RWPE2 (cell line): ENCODE measurements at regions not wholly inside any gene's neighbourhood (a gene's known extent, or its start where the extent isn't known, plus 50 kb on each side); places are given as distances from the start of the nearest gene placed in this dataset.
"Not testable (repeated sequence)": the region's sequence is repeated elsewhere in the genome, so short reads cannot be mapped to it uniquely, and the experiment has no call there.

Source experiments
- ATAC-seq: fragments of 200-7000 bp; cut with Tn5 transposase; 3 replicates; pipeline ENCODE4 v1.9.1; 2021; ENCODE audit warnings: low read depth
- DNase-seq: peaks from one replicate; pipeline ENCODE4 v3.0.0-alpha.2; 2020; ENCODE audit warnings: low spot score
- H3K27ac ChIP-seq: fragments of 450-650 bp; 2 replicates; pipeline ENCODE4 v1.5.1; 2017; ENCODE audit warnings: mild to moderate bottlenecking; ENCODE audit not compliant: poor library complexity, severe bottlenecking
- H3K27me3 ChIP-seq: fragments of 250-450 bp; sonication (Bioruptor Pico); 2 replicates; pipeline ENCODE4 v1.5.1; 2021; ENCODE audit warnings: mild to moderate bottlenecking, moderate library complexity; ENCODE audit not compliant: insufficient read depth, poor library complexity, severe bottlenecking
- H3K36me3 ChIP-seq: fragments of 250-450 bp; sonication (Bioruptor Pico); 2 replicates; pipeline ENCODE4 v1.5.1; 2020; ENCODE audit warnings: low read depth, mild to moderate bottlenecking, moderate library complexity
- H3K4me1 ChIP-seq: fragments of 250-450 bp; sonication (Bioruptor Pico); 2 replicates; pipeline ENCODE4 v1.5.1; 2021; ENCODE audit warnings: mild to moderate bottlenecking, moderate library complexity; ENCODE audit not compliant: insufficient read depth, poor library complexity, severe bottlenecking
- H3K4me3 ChIP-seq: fragments of 250-450 bp; sonication (Bioruptor Pico); 2 replicates; pipeline ENCODE4 v1.5.1; 2021; ENCODE audit warnings: mild to moderate bottlenecking, moderate library complexity; ENCODE audit not compliant: severe bottlenecking
- H3K9me3 ChIP-seq: fragments of 250-450 bp; sonication (Bioruptor Pico); 2 replicates; pipeline ENCODE4 v1.5.1; 2021; ENCODE audit warnings: mild to moderate bottlenecking, moderate library complexity; ENCODE audit not compliant: severe bottlenecking
- TF ChIP-seq, protein P1 (sequence below): fragments of 450-650 bp; IDR thresholded peaks from one replicate; pipeline ENCODE4 v1.5.1; 2017; ENCODE audit warnings: mild to moderate bottlenecking, moderate library complexity; ENCODE audit not compliant: poor library complexity, severe bottlenecking

DNA sequence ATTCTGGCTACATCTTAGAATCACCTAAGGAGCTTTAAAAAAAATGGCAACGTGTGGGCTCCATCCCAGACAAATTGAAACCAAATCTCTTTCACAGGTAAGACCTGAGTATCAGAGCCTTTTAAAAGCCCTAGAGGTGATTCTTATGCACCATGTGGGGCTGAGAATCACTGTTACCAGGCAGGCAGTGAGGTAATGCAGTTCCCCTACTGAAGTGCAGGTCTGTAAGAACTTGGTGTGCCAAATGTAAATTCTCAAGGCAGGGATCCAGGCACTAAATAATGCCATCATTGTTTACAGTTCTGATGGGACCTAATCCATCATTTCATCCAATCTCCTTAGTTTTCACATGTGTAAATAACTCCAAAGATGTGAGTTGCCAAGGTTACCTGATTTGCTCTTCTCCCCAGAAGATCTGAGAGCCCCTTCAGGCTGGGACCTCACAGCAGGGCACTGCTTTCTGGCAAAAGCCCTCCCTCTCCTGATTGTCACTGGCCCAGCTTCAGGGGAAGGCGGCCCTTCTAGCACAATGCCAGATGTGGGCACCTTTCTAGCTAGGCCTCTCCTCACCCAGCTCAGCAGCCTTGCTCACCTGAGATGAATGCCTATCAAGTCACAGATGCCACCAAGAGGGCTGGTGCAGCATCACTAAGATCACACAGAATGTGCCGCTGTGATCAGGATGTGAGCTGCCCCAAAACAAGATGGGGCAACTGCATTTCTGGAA lies 73.6 kb upstream of the RGPD5 start:
- no peak for ATAC-seq
- no peaks in the 10 kb centered on the region for H3K36me3 ChIP-seq
- TF ChIP-seq, protein P1, sequence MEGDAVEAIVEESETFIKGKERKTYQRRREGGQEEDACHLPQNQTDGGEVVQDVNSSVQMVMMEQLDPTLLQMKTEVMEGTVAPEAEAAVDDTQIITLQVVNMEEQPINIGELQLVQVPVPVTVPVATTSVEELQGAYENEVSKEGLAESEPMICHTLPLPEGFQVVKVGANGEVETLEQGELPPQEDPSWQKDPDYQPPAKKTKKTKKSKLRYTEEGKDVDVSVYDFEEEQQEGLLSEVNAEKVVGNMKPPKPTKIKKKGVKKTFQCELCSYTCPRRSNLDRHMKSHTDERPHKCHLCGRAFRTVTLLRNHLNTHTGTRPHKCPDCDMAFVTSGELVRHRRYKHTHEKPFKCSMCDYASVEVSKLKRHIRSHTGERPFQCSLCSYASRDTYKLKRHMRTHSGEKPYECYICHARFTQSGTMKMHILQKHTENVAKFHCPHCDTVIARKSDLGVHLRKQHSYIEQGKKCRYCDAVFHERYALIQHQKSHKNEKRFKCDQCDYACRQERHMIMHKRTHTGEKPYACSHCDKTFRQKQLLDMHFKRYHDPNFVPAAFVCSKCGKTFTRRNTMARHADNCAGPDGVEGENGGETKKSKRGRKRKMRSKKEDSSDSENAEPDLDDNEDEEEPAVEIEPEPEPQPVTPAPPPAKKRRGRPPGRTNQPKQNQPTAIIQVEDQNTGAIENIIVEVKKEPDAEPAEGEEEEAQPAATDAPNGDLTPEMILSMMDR = no peak
- H3K4me1 ChIP-seq = peaks cover 3% of the 10 kb centered on the region
- no peaks in the 10 kb centered on the region for H3K27me3 ChIP-seq
- DNase-seq = no peak
- H3K9me3 ChIP-seq = no peaks in the 10 kb centered on the region
- no peak overlapping the region for H3K27ac ChIP-seq
- no peak overlapping the region for H3K4me3 ChIP-seq

DNA sequence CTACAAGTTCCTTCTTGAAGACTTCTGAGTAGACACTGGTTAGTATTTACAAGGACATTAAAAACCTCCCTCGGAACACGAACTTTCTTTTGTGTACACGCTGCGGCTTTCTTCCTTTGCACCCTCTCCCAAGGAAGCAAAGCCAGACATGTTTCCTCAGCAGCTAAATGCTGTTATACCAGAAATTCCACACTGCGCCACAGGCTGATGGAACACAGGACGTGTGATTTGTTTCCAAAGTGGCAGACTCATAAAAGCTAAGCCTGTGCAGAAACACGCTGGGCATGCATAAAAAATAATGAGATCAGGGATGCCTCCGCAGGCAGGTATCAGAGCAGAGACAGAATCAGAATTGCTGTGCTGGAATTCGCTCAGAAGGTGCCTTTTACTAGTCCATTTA lies 73.0 kb upstream of the RGPD5 start:
- DNase-seq (no peak), ATAC-seq (no peak)
- H3K4me1 ChIP-seq = no peaks in the 10 kb centered on the region
- TF ChIP-seq, protein P1 = no peak
- H3K27ac ChIP-seq = no peak overlapping the region
- H3K27me3 ChIP-seq = no peaks in the 10 kb centered on the region
- H3K4me3 ChIP-seq = no peak overlapping the region
- no peaks in the 10 kb centered on the region for H3K36me3 ChIP-seq
- no peaks in the 10 kb centered on the region for H3K9me3 ChIP-seq

DNA sequence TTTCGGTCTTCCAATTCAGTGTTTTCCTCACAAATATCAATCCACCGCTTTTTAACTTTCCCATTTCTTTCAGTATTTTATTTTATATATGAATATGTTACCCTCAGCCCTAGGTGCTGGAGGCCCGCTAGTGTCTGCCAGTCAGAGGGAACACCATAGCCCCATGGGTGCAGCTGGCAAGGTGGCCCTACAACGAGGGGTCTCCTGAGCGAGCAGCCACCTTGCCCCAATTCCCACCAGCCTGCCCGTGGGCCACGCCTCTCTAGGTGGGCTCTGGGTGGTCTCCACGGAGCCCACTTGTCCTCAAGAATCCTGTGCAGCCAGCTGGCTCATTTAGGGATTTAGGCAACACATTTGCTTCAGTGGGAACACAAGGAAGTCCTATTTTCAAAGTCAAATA lies 72.5 kb upstream of the RGPD5 start:
- no peaks in the 10 kb centered on the region for H3K9me3 ChIP-seq
- TF ChIP-seq, protein P1 = no peak
- no peaks in the 10 kb centered on the region for H3K36me3 ChIP-seq
- no peaks in the 10 kb centered on the region for H3K27me3 ChIP-seq
- no peak overlapping the region for H3K4me3 ChIP-seq
- DNase-seq = no peak
- H3K27ac ChIP-seq = no peak overlapping the region
- no peaks in the 10 kb centered on the region for H3K4me1 ChIP-seq
- no peak for ATAC-seq

DNA sequence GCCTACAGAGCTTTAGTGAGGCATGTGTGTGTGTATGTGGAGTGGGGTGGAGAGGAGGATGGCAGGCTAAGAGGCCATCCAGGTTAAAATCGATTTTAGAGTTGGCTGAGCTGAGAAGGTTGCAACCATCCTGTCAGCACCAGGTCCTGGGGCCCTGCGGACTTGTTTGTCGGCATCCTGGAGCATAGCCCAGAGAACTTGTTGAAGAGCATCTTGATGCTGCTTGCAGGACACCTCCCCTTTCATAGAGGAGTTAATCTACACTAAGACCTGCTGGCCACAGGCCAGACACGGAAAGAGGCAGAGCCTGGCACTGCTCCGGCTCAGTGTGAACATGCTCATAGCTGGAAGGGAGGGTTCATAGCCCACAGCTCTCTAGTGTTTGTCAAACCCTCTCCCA lies 72.1 kb upstream of the RGPD5 start:
- Histone ChIP-seq H3K4me3 (no peak overlapping the region), H3K4me1 (no peaks in the 10 kb centered on the region), H3K27ac (no peak overlapping the region), H3K36me3 (no peaks in the 10 kb centered on the region), H3K27me3 (no peaks in the 10 kb centered on the region), H3K9me3 (no peaks in the 10 kb centered on the region)
- no peak for ATAC-seq
- TF ChIP-seq, protein P1 = no peak
- DNase-seq = no peak

DNA sequence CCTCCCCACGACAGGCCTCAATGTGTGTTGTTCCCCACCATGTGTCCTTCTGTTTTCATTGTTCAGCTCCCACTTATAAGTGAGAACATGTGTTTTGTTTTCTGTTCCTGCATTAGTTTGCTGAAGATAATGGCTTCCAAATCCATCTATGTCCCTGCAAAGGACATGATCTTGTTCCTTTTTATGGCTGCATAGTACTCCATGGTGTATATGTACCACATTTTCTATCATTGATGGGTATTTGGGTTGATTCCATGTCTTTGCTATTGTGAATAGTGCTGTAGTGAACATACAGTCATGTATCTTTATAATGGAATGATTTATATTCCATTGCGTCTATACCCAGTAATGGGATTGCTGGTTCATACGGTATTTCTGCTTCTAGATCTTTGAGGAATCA lies 71.5 kb upstream of the RGPD5 start:
- not testable (repeated sequence) for ATAC-seq, H3K4me3 ChIP-seq, H3K27me3 ChIP-seq, H3K9me3 ChIP-seq, DNase-seq, H3K4me1 ChIP-seq, H3K27ac ChIP-seq, H3K36me3 ChIP-seq

DNA sequence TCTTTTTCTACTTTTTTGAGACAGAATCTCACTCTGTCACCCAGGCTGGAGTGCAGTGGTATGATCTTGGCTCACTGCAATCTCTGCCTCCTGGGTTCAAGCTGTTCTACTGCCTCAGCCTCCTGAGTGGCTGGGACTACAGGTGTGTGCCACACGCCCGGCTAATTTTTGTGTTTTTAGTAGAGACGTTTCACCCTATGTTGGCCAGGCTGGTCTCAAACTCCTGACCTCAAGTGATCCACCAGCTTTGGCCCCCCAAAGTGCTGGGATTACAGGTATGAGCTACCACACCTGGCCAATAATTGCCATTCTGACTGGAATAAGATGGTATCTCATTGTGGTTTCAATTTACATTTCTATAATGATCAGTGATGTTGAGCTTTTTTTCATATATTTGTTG lies 71.0 kb upstream of the RGPD5 start:
- H3K27ac ChIP-seq, H3K27me3 ChIP-seq, ATAC-seq: not testable (repeated sequence)

More for the DNA sequence above, 71.0 kb upstream of the RGPD5 start:
- DNase-seq, H3K4me1 ChIP-seq, H3K36me3 ChIP-seq, H3K9me3 ChIP-seq, H3K4me3 ChIP-seq: not testable (repeated sequence)
